PFSK-1 (cell line): ENCODE measurements at regions not wholly inside any gene's neighbourhood (a gene's known extent, or its start where the extent isn't known, plus 50 kb on each side); places are given as distances from the start of the nearest gene placed in this dataset.

Source experiments
- POLR2AphosphoS5 ChIP-seq: IDR thresholded peaks from 2 replicates; pipeline ENCODE4 v1.6.1; 2012; ENCODE audit warnings: low read depth, mild to moderate bottlenecking, control low read depth, low read length, moderate library complexity
- REST ChIP-seq, 2 experiments: IDR thresholded peaks; 2 replicates each; pipeline versions ENCODE4 v1.6.1 to v1.8.0; 2011 to 2012; ENCODE audit warnings: low read depth in 2 of 2, low read length in 2 of 2, control low read depth in 1 of 2, inconsistent platforms in 1 of 2, mild to moderate bottlenecking in 1 of 2, moderate library complexity in 1 of 2; ENCODE audit not compliant: insufficient read depth in 1 of 2
- SIN3A ChIP-seq: IDR thresholded peaks from 2 replicates; pipeline ENCODE4 v1.6.1; 2012; ENCODE audit warnings: mild to moderate bottlenecking, low read length, moderate library complexity, borderline replicate concordance; ENCODE audit not compliant: insufficient read depth
- TAF1 ChIP-seq: IDR thresholded peaks from 2 replicates; pipeline ENCODE4 v1.6.1; 2012; ENCODE audit warnings: low read length, control low read depth, borderline replicate concordance; ENCODE audit not compliant: insufficient read depth

GRCh38 chr20:50387996-50388332 is 122.2 kb upstream of the PTPN1 start:
- no peak for TF ChIP-seq POLR2AphosphoS5
- TF ChIP-seq REST (IDR thresholded peaks at IDR 0.05; ENCODE audit: insufficient read depth in 1 of 2, low read depth in 2 of 2, low read length in 2 of 2), result no peak
- no peak for TF ChIP-seq SIN3A
- TF ChIP-seq TAF1, result no peak
